HCT116 (cell line): ENCODE measurements at regions not wholly inside any gene's neighbourhood (a gene's known extent, or its start where the extent isn't known, plus 50 kb on each side); places are given as distances from the start of the nearest gene placed in this dataset.

ENCODE experiments used
- ATAC-seq: fragments of 200-7000 bp; cut with Tn5 transposase; 2 replicates; pipeline ENCODE4 v1.9.1; 2020; ENCODE audit warnings: mild to moderate bottlenecking, moderate library complexity
- BruUV-seq: library from RNA; stranded (reverse); fragments of 400-500 nt; replicated peaks from 2 replicates; lab custom pipeline; 2021; lab: Mats Ljungman, UMichigan
- CTCF ChIA-PET: fragments of 300-600 bp; sonication (Branson Sonifier 250); formaldehyde crosslinking; loops from one replicate; lab custom pipeline; 2021; ENCODE audit warnings: antibody characterized with exemption; lab: Charles Lee
- POLR2A ChIA-PET: fragments of 300-600, 350-600 bp; sonication (Branson Sonifier 250); formaldehyde crosslinking; loops from one replicate; lab custom pipeline; 2021; ENCODE audit warnings: antibody characterized with exemption; lab: Charles Lee
- RAD21 ChIA-PET, 2 experiments: fragments of 300-600 bp; sonication (Branson Sonifier 250); formaldehyde crosslinking; loops; one replicate each; lab custom pipeline; 2023; ENCODE audit warnings: low total read pairs in 2 of 2; ENCODE audit not compliant: uncharacterized antibody in 2 of 2, unreplicated experiment in 2 of 2, low non-redundant PET in 1 of 2; lab: Charles Lee
- DNase-seq: peaks from one replicate; pipeline ENCODE4 v3.0.0-alpha.2; 2010; ENCODE audit warnings: low read depth, low spot score
- H2AFZ ChIP-seq: fragments of 200-600 bp; shearing (Covaris generic), sonication (generic); 2 replicates; pipeline ENCODE4 v1.6.1; 2017; ENCODE audit warnings: low read depth, mixed run types, mixed read lengths, antibody characterized with exemption, low read length; ENCODE audit not compliant: poor library complexity, severe bottlenecking
- H3K27ac ChIP-seq: 2 replicates; pipeline ENCODE4 v1.5.1; 2012; ENCODE audit warnings: low read depth, low read length
- H3K27me3 ChIP-seq: fragments of 200-600 bp; sonication (generic); 2 replicates; pipeline ENCODE4 v1.6.1; 2016; ENCODE audit warnings: mixed run types, low read length, mixed read lengths; ENCODE audit not compliant: insufficient read depth
- H3K36me3 ChIP-seq, 2 experiments: fragments of 200-500 bp in 1 of 2; fragments of 200-600 bp in 1 of 2; sonication (Bioruptor generic) in 1 of 2; sonication (generic) in 1 of 2; 2 replicates each; pipeline versions ENCODE4 v1.5.1 to v1.6.1; 2014 to 2016; ENCODE audit warnings: low read length in 2 of 2, inconsistent platforms in 1 of 2, mixed read lengths in 1 of 2, mixed run types in 1 of 2; ENCODE audit not compliant: insufficient read depth in 2 of 2, control insufficient read depth in 1 of 2
- H3K4me1 ChIP-seq, 2 experiments: fragments of 200-600 bp in 1 of 2; sonication (generic) in 1 of 2; 2 replicates each; pipeline versions ENCODE4 v1.5.1 to v1.6.1; 2012 to 2017; ENCODE audit warnings: low read length in 2 of 2, inconsistent platforms in 1 of 2, mild to moderate bottlenecking in 1 of 2, mixed read lengths in 1 of 2, mixed run types in 1 of 2, moderate library complexity in 1 of 2; ENCODE audit not compliant: insufficient read depth in 2 of 2, control insufficient read depth in 1 of 2
- H3K4me2 ChIP-seq: fragments of 200-600 bp; sonication (generic); 2 replicates; pipeline ENCODE4 v1.6.1; 2017; ENCODE audit warnings: mixed run types, low read length, mixed read lengths
- H3K4me3 ChIP-seq, 2 experiments: fragments of 200-600 bp in 1 of 2; sonication (generic) in 1 of 2; replicated peaks in 1 of 2; 2 replicates each; pipeline ENCODE4 v1.5.1; 2011 to 2016; ENCODE audit warnings: low read length in 2 of 2, control low read depth in 1 of 2, low read depth in 1 of 2, mild to moderate bottlenecking in 1 of 2, mixed read lengths in 1 of 2, mixed run types in 1 of 2
- H3K79me2 ChIP-seq: fragments of 200-600 bp; sonication (generic); 2 replicates; pipeline ENCODE4 v1.6.1; 2017; ENCODE audit warnings: mild to moderate bottlenecking, mixed run types, low read length, moderate library complexity, mixed read lengths; ENCODE audit not compliant: insufficient read depth
- H3K9ac ChIP-seq: fragments of 200-600 bp; sonication (generic); 2 replicates; pipeline ENCODE4 v1.6.1; 2016; ENCODE audit warnings: low read length, mixed read lengths
- H3K9me2 ChIP-seq: fragments of 200-600 bp; sonication (generic), shearing (Covaris generic); 2 replicates; pipeline ENCODE4 v1.6.1; 2017; ENCODE audit warnings: mixed run types, mild to moderate bottlenecking, moderate library complexity; ENCODE audit not compliant: insufficient read depth
- H3K9me3 ChIP-seq, 2 experiments: fragments of 200-500 bp in 1 of 2; fragments of 200-600 bp in 1 of 2; sonication (Bioruptor generic) in 1 of 2; sonication (generic) in 1 of 2; 2 replicates each; pipeline ENCODE4 v1.6.1; 2014 to 2017; ENCODE audit warnings: low read length in 2 of 2, mixed read lengths in 2 of 2, inconsistent platforms in 1 of 2, low read depth in 1 of 2, mild to moderate bottlenecking in 1 of 2, mixed run types in 1 of 2, moderate library complexity in 1 of 2; ENCODE audit not compliant: control insufficient read depth in 1 of 2, insufficient read depth in 1 of 2
- H4K20me1 ChIP-seq: fragments of 200-600 bp; sonication (generic), shearing (Covaris generic); 2 replicates; pipeline ENCODE4 v1.6.1; 2017; ENCODE audit warnings: mixed run types, mild to moderate bottlenecking, moderate library complexity; ENCODE audit not compliant: insufficient read depth
- ATF3 ChIP-seq: IDR thresholded peaks from 2 replicates; pipeline ENCODE4 v1.6.1; 2012
- CEBPB ChIP-seq: IDR thresholded peaks from 2 replicates; pipeline ENCODE4 v1.6.1; 2012; ENCODE audit warnings: low read depth
- CTCF ChIP-seq, 3 experiments: fragments of 200-600 bp in 1 of 3; sonication (generic) in 1 of 3; IDR thresholded peaks in 2 of 3; conservative IDR thresholded peaks in 1 of 3; 2 replicates each; pipeline ENCODE4 v1.5.1; 2012 to 2017; ENCODE audit warnings: low read depth in 2 of 3, low read length in 2 of 3, antibody characterized with exemption in 1 of 3, borderline replicate concordance in 1 of 3, control low read depth in 1 of 3, mild to moderate bottlenecking in 1 of 3, mixed read lengths in 1 of 3, mixed run types in 1 of 3, moderate library complexity in 1 of 3; ENCODE audit not compliant: insufficient read depth in 1 of 3
- EGR1 ChIP-seq: IDR thresholded peaks from 2 replicates; pipeline ENCODE4 v1.6.1; 2012; ENCODE audit warnings: low read depth
- ELF1 ChIP-seq: IDR thresholded peaks from 2 replicates; pipeline ENCODE4 v1.6.1; 2012; ENCODE audit warnings: low read depth, borderline replicate concordance
- EZH2phosphoT487 ChIP-seq: fragments of 200-600 bp; IDR thresholded peaks from 2 replicates; pipeline ENCODE4 v1.6.1; 2018; ENCODE audit warnings: antibody characterized with exemption, borderline replicate concordance
- FOSL1 ChIP-seq: IDR thresholded peaks from 2 replicates; pipeline ENCODE4 v1.6.1; 2012; ENCODE audit warnings: low read depth
- POLR2A ChIP-seq: IDR thresholded peaks from 2 replicates; pipeline ENCODE4 v1.7.0; 2011; ENCODE audit warnings: borderline replicate concordance; ENCODE audit not compliant: insufficient read depth, insufficient read length; ENCODE audit errors: extremely low read depth
- RAD21 ChIP-seq: IDR thresholded peaks from 2 replicates; pipeline ENCODE4 v1.6.1; 2012; ENCODE audit warnings: low read depth, mild to moderate bottlenecking
- SP1 ChIP-seq: IDR thresholded peaks from 2 replicates; pipeline ENCODE4 v1.6.1; 2012; ENCODE audit warnings: low read depth
- TCF7L2 ChIP-seq: IDR thresholded peaks from 2 replicates; pipeline ENCODE4 v1.7.0; 2011; ENCODE audit warnings: borderline replicate concordance, inconsistent platforms; ENCODE audit not compliant: insufficient read depth, insufficient read length; ENCODE audit errors: extremely low read depth
- YY1 ChIP-seq: IDR thresholded peaks from 2 replicates; pipeline ENCODE4 v1.6.1; 2011; ENCODE audit warnings: low read length, low read depth, moderate library complexity, mild to moderate bottlenecking; ENCODE audit not compliant: insufficient replicate concordance; ENCODE audit errors: extremely low read depth
- ZNF274 ChIP-seq: fragments of 200-500 bp; sonication (Bioruptor generic); IDR thresholded peaks from 2 replicates; pipeline ENCODE4 v1.6.1; 2014; ENCODE audit warnings: mild to moderate bottlenecking, low read depth, low read length, inconsistent platforms
- intact Hi-C: fragments of 100-400 bp; cut with micrococcal nuclease; formaldehyde crosslinking; loops from 2 replicates; pipeline ENCODE4 v1.10.0; 2022

- Histone ChIP-seq H3K9ac (no peak overlapping the region), H3K27me3 (peaks cover 18% of the 10 kb centered on the region; the same call in 1 of the 2 replicates), H3K9me3 (no peaks in the 10 kb centered on the region), H4K20me1 (no peaks in the 10 kb centered on the region), H2AFZ (no peak overlapping the region), H3K27ac (no peak overlapping the region), H3K4me3 (no peak overlapping the region), H3K4me1 (peaks cover 0 to under 1% of the 10 kb centered on the region in 2 experiments; a peak in 1 of 4 replicates), H3K79me2 (no peaks in the 10 kb centered on the region), H3K4me2 (no peak overlapping the region), H3K36me3 (no peaks in the 10 kb centered on the region), H3K9me2 (no peaks in the 10 kb centered on the region)
- TF ChIP-seq ZNF274 (no peak), TCF7L2 (no peak), ATF3 (no peak), RAD21 (no peak), YY1 (no peak), CTCF (IDR thresholded peaks at IDR 0.05 in 2 of 3, conservative IDR thresholded peaks at IDR 0.05 in 1 of 3; ENCODE audit: borderline replicate concordance in 1 of 3, insufficient read depth in 1 of 3, low read depth in 2 of 3, low read length in 2 of 3) (no peak), EGR1 (no peak), POLR2A (no peak), ELF1 (no peak), CEBPB (no peak), EZH2phosphoT487 (no peak), FOSL1 (no peak), SP1 (no peak)
- ChIA-PET POLR2A (no interaction called here), RAD21 (no interaction called here), CTCF (no interaction called here)
- intact Hi-C loops = no loop called here
- DNase-seq = no peak
- ATAC-seq = no peak
- no TSS peak for BruUV-seq
Observed at GRCh38 chr3:124518350-124518749, 211.9 kb upstream of the UMPS start.
